CD4-positive, alpha-beta T cell treated with Interleukin-6 at 100 ng/mL for 8 hours (primary cell): ENCODE measurements at regions not wholly inside any gene's neighbourhood (a gene's known extent, or its start where the extent isn't known, plus 50 kb on each side); places are given as distances from the start of the nearest gene placed in this dataset.

Source experiments
- DNase-seq: peaks from one replicate; pipeline ENCODE4 v3.0.0-alpha.2; 2020; ENCODE audit warnings: mixed read lengths, low spot score

DNA sequence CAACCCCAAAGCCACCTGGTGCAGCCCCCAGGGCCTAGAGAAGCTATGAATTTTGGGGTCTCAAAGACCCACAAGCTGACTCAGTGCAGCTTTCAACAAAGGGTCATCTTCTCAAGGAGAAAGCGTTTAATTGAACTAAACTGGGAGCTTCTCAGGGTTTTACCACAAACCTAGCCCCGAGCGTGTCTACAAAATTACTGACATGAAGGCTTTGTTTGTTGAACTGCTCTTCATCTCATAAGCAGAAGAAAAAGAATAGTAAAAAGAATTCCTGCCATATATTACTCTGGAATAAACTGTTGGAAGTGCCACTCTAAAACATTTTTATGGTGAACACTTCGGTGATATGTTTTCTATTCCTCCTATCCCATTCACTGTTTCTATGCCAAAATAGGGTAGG, 50.8 kb upstream of the INCENP start:
- DNase-seq = no peak

GRCh38 chr11:62071408-62071807, 52.4 kb upstream of the INCENP start:
- DNase-seq = no peak

DNA sequence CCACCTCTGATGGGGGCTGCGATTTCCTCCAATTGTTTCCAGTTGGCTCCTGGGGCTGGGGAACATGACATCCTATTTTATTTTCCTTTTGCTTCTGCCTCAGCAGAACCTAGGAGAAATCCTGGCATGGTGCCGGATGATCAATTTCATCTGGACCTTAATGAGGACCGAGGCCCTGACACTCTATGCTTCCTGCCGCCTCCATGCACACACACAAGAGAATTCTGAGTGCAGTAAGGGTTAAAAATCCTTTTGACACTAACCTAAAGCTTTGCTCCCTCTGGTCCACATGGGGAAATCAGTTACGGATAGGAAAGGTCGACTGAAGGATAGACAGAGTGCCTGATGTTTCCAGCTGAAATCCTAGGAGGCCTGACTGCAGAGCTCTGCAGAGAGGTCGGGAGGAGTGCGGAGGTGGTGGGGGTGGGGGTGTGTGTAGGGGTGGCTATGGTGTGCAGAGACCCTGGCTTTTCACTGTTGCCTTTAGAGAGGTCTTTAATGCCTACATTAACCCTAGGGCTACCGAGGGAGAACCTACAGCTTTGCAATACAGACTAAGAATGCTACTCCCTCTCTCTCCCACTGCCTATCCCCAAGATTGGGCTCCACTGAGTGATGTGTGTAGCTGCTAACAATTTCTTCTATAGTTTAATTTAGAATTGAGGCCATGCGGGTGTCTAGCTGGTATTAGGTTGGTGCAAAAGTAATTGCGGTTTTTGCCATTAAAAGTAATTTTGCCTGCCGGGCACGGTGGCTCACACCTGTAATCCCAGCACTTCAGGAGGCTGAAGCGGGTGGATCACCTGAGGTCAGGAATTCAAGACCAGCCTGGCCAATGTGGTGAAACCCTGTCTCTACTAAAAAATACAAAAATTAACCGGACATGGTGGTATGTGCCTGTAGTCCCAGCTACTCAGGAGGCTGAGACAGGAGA, 53.6 kb upstream of the INCENP start:
- no peak for DNase-seq

DNA sequence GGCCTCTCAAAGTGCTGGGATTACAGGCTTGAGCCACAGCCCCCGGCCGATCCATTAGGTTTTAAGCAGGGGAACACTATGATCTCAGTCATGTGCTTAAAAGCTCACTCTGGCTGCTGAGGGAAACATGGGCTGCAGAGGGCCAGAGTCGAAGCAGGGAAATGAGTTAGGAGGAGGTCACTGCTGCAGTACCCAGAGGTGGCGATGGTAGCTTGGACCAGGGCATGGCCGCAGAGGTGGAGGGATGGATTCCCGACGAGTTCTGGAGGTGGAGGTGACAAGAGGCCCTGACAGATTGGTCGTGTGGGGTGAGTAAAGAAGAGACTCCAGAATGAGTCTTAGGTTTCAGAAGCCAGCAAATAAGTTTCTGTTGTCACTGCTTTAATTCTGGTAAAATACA, 54.4 kb upstream of the INCENP start:
- no peak for DNase-seq

- DNase-seq = no peak
Observed at GRCh38 chr11:62068730-62069129, 55.1 kb upstream of the INCENP start.

DNA sequence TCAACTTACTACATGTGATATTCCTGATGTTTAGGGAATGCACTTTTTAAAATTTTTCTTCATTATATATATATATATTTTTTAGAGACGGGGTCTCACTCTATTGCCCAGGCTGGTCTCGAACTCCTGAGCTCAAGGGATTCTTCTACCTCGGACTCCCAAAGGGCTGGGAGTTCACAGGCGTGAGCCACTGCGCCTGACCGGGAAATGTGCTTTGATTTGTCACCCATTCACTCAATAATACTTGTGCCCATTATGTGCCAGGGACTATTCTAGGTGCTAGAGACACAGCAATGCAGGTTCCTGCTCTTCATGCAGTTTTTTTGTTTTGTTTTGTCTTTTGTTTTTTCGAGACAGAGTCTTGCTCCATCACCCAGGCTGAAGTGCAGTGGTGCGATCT, 56.1 kb upstream of the INCENP start:
- no peak for DNase-seq

- DNase-seq = no peak
Observed at GRCh38 chr11:62064221-62064620, 59.6 kb upstream of the INCENP start.

DNA sequence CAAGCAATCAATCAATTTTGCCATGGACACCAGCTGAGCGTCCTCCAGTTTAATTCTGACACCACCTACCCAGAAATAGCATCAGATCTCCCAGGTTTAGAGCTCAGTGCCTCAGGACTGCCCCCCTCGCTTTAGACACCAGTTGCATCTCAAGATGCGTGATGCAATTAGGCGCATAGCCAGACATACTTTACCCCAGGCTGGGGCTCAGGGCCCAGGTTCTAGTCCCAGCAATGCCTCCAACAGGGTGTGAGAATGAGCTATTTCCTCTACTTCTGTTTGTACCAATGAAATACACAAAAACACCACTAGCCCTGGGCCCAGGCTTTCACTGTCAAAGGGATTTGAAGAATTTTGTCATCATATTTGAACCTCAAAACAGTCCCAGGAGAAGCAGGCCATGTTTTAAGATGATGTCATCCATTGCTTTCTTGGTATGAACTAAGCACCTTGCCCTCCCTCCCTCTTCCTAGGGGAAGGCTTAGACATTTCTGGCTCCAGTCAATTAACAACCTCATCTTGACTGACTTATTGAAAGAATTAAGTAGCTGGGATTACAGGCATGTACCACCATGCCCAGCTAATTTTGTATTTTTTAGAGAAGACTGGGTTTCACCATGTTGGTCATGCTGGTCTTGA, 61.5 kb upstream of the INCENP start:
- no peak for DNase-seq

DNA sequence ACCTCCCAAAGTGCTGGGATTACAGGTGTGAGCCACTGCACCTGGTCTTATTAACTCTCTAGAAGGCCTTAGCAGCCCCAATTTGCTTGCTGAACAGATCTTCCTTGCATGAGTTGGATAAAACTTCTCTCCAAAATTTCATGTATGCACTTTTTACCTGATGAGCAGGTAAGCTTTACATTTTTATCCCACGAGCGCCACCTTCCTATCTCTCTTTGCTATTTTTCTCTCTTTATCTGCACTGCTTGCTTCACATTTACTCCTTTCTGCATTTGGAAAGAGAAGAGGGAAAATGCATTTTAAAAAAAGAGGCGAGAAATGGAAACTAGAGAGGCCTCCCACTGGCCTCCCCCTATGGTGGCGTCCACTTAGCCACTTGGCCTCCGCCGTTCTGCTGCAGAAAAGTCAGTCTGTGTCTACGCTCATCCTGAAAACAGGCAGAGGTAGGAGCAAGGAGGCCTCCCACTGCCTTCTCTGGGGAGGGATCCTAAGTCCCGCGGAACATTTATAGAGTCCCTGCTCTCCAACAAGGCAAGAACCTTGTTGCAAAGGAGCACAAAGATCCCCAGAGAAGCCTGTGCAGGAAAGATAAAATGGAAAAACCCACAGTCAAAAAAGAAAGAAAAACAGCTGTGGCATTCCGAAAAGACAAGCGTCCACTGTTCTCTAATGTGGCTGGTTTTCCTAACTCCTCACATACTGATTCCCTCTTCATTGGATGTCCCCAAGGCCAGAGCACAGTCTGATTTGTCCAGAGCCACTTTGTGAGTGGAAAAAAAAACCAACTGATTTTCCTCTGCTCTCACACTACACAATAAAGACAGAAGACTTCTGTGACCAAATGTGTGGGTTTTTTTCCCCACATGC, 62.2 kb upstream of the INCENP start:
- DNase-seq = no peak

- DNase-seq = no peak
Observed at GRCh38 chr11:62057069-62057468, 66.7 kb upstream of the INCENP start.

GRCh38 chr11:62055970-62056369, 67.8 kb upstream of the INCENP start:
- DNase-seq = no peak

GRCh38 chr11:62054484-62055121, 69.2 kb upstream of the INCENP start:
- peak; percentile 14 for DNase-seq

GRCh38 chr11:62054081-62054480, 69.7 kb upstream of the INCENP start:
- DNase-seq = no peak

- no peak for DNase-seq
Observed at GRCh38 chr11:62050716-62051115, 73.1 kb upstream of the INCENP start.

DNA sequence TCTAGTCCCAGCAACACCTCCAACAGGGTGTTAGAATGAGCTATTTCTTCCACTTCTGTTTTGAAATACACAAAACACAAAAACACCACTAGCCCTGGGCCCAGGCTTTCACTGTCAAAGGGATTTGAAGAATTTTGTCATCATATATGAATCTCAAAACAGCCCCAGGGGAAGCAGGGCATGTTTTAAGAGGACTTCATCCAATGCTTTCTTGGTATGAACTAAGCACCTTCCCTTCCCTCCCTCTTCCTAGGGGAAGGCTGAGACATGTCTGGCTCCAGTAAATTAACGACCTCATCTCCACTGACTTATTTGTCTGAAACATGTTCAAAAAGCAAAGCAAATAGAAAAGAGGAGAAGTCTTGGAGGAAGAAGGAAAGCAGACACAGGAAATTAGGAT, 75.7 kb upstream of the INCENP start:
- no peak for DNase-seq

GRCh38 chr11:62046568-62047100, 77.2 kb upstream of the INCENP start:
- no peak for DNase-seq

DNA sequence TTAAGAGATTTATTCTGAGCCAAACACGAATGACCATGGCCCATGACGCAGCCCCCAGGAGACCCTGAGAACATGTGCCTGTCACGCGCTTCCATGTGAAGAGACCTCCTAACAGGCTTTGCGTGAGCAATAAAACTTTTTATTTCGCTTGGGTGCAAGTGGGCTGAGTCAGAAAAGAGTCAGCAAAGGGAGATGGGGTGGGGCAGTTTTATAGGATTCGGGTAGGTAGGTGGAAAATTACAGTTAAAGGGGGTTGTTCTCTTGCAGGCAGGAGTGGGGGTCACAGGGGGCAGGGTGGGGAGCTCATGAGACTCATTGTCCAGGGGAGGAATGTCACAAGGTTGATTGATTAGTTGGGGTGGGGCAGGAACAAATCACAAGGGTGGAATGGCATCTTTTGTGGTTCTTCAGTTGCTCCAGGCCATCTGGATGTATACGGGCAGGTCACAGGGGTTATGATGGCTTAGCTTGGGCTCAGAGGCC, 77.2 kb upstream of the FTH1 start:
- DNase-seq = no peak

GRCh38 chr11:62035293-62035692, 67.9 kb upstream of the FTH1 start:
- no peak for DNase-seq

GRCh38 chr11:62034036-62034338, 66.6 kb upstream of the FTH1 start:
- no peak for DNase-seq

- no peak for DNase-seq
Observed at GRCh38 chr11:62033191-62034035, 66.0 kb upstream of the FTH1 start.
